KMS-11 (cell line): ENCODE measurements at regions not wholly inside any gene's neighbourhood (a gene's known extent, or its start where the extent isn't known, plus 50 kb on each side); places are given as distances from the start of the nearest gene placed in this dataset.

ENCODE experiments used
- H2AFZ ChIP-seq: fragments of 200-600 bp; sonication (generic); 2 replicates; pipeline ENCODE4 v1.6.1; 2016; ENCODE audit warnings: antibody characterized with exemption, mixed run types, low read depth
- H3K27ac ChIP-seq: fragments of 200-600 bp; sonication (generic); 2 replicates; pipeline ENCODE4 v1.6.1; 2016; ENCODE audit warnings: mild to moderate bottlenecking, mixed run types
- H3K27me3 ChIP-seq: fragments of 200-600 bp; sonication (generic); 2 replicates; pipeline ENCODE4 v1.6.1; 2017; ENCODE audit warnings: mild to moderate bottlenecking, low read depth, mixed run types, moderate library complexity; ENCODE audit not compliant: insufficient read depth
- H3K36me3 ChIP-seq: fragments of 200-600 bp; sonication (generic); 2 replicates; pipeline ENCODE4 v1.6.1; 2017; ENCODE audit warnings: mild to moderate bottlenecking, mixed run types; ENCODE audit not compliant: insufficient read depth
- H3K4me1 ChIP-seq: fragments of 200-600 bp; sonication (generic); 2 replicates; pipeline ENCODE4 v1.6.1; 2016; ENCODE audit warnings: mild to moderate bottlenecking, low read depth, mixed run types; ENCODE audit not compliant: poor library complexity, severe bottlenecking
- H3K4me2 ChIP-seq: fragments of 200-600 bp; sonication (generic); 2 replicates; pipeline ENCODE4 v1.7.0; 2016; ENCODE audit warnings: mild to moderate bottlenecking, mixed run types
- H3K4me3 ChIP-seq: fragments of 200-600 bp; sonication (generic); IDR thresholded peaks from 2 replicates; pipeline ENCODE4 v1.6.1; 2017; ENCODE audit warnings: low read depth, low read length, mixed read lengths; ENCODE audit not compliant: insufficient read depth
- H3K79me2 ChIP-seq: fragments of 200-600 bp; sonication (generic); 2 replicates; pipeline ENCODE4 v1.6.1; 2016; ENCODE audit warnings: low read depth, mixed run types; ENCODE audit not compliant: insufficient read depth
- H3K9ac ChIP-seq: fragments of 200-600 bp; sonication (generic); 2 replicates; pipeline ENCODE4 v1.6.1; 2016; ENCODE audit warnings: mild to moderate bottlenecking, mixed run types
- H4K20me1 ChIP-seq: fragments of 200-600 bp; sonication (generic); 2 replicates; pipeline ENCODE4 v1.6.1; 2016; ENCODE audit warnings: mild to moderate bottlenecking, mixed run types; ENCODE audit not compliant: insufficient read depth
- TF ChIP-seq, protein P1 (sequence below): fragments of 200-600 bp; sonication (generic); conservative IDR thresholded peaks from 2 replicates; pipeline ENCODE4 v1.6.1; 2017; ENCODE audit warnings: low read depth, mild to moderate bottlenecking, antibody characterized with exemption, low read length, moderate library complexity, mixed read lengths

DNA sequence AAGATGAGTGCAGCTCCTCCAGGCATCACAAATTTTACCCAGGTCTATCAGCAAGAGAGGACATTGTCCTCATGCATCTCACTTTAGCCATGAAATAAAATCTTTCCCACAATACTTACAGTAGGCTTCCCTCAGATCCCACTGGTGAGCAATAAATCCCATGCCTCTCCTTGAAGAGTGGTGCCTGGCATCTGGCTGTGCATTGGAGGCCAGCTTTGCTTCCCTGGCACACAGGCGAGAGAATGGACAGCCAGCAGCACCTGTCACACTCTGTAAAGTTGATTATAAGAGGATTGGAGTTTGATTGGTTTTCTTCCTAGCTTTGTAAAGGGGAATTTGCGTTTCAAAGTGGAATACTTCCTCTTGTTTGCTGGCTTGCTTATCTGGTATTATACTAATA is 1153.9 kb downstream of the AACS start:
- H3K79me2 ChIP-seq: no peaks in the 10 kb centered on the region

DNA sequence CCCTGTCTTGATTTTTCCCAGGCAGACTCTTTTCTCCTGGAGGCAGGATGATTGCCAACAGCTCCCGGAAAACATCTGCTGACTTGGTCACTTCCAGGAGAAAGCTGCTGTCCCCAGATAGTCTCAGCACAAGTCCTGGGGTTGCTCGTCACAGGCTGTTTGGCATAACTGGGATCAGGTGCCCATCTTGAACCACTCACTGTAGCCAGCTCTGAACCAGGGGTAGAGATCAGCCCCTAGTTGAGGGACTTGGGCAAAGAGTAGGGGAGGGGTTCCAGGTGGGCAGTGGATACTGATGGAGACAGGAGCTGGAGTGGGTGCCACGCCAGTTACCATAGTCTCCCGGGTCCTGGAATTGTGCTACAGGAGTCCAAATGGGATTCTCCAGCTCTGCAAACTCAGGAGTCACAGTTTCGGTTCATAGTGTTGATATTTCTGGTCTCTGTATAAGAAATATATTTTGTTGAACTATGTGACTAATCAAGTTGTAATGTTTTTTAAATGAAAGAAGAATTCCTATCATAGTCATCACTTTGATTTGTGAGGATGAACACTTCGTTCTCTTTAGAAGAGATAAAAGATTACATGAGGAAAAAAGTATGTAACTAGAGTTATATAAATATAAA is 1154.5 kb downstream of the AACS start:
- TF ChIP-seq, protein P1, sequence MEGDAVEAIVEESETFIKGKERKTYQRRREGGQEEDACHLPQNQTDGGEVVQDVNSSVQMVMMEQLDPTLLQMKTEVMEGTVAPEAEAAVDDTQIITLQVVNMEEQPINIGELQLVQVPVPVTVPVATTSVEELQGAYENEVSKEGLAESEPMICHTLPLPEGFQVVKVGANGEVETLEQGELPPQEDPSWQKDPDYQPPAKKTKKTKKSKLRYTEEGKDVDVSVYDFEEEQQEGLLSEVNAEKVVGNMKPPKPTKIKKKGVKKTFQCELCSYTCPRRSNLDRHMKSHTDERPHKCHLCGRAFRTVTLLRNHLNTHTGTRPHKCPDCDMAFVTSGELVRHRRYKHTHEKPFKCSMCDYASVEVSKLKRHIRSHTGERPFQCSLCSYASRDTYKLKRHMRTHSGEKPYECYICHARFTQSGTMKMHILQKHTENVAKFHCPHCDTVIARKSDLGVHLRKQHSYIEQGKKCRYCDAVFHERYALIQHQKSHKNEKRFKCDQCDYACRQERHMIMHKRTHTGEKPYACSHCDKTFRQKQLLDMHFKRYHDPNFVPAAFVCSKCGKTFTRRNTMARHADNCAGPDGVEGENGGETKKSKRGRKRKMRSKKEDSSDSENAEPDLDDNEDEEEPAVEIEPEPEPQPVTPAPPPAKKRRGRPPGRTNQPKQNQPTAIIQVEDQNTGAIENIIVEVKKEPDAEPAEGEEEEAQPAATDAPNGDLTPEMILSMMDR: no peak

More for the DNA sequence above, 1153.9 kb downstream of the AACS start:
- TF ChIP-seq, protein P1: no peak
- no peaks in the 10 kb centered on the region for H3K36me3 ChIP-seq
- no peaks in the 10 kb centered on the region for H3K27me3 ChIP-seq
- H3K4me1 ChIP-seq: no peaks in the 10 kb centered on the region
- no peak overlapping the region for H2AFZ ChIP-seq
- H3K4me3 ChIP-seq: no peak overlapping the region
- H3K9ac ChIP-seq: no peak overlapping the region
- no peaks in the 10 kb centered on the region for H4K20me1 ChIP-seq
- H3K4me2 ChIP-seq: no peak overlapping the region
- no peak overlapping the region for H3K27ac ChIP-seq

DNA sequence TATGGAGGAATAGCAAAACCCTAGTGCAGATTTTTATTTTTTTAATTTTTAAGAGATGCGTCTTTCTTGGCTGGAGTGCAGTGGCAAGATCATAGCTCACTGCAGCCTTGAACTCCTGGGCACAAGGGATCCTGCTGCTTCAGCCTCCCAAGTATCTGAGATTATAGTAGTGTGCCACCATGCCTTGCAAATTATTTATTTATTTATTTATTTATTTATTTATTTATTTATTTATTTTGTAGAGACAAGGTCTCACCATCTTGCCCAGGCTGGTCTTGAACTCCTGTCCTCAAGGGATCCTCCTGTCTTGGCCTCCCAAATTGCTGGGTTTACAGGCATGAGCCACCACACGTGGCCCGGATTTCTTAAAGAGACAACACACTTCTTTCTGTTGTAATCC is 1158.8 kb downstream of the AACS start:
- Histone ChIP-seq H3K4me3 (no peak overlapping the region), H3K9ac (no peak overlapping the region), H4K20me1 (no peaks in the 10 kb centered on the region), H3K4me2 (no peak overlapping the region), H2AFZ (no peak overlapping the region), H3K4me1 (no peaks in the 10 kb centered on the region), H3K27me3 (no peaks in the 10 kb centered on the region), H3K27ac (no peak overlapping the region), H3K36me3 (no peaks in the 10 kb centered on the region), H3K79me2 (no peaks in the 10 kb centered on the region)
- TF ChIP-seq, protein P1: no peak

More for the DNA sequence above, 1154.5 kb downstream of the AACS start:
- H3K79me2 ChIP-seq: no peaks in the 10 kb centered on the region
- H3K9ac ChIP-seq: no peak overlapping the region
- H4K20me1 ChIP-seq: no peaks in the 10 kb centered on the region
- H3K27me3 ChIP-seq: no peaks in the 10 kb centered on the region
- H3K27ac ChIP-seq: no peak overlapping the region
- H3K4me2 ChIP-seq: no peak overlapping the region
- no peak overlapping the region for H2AFZ ChIP-seq
- no peaks in the 10 kb centered on the region for H3K4me1 ChIP-seq
- no peak overlapping the region for H3K4me3 ChIP-seq
- no peaks in the 10 kb centered on the region for H3K36me3 ChIP-seq

DNA sequence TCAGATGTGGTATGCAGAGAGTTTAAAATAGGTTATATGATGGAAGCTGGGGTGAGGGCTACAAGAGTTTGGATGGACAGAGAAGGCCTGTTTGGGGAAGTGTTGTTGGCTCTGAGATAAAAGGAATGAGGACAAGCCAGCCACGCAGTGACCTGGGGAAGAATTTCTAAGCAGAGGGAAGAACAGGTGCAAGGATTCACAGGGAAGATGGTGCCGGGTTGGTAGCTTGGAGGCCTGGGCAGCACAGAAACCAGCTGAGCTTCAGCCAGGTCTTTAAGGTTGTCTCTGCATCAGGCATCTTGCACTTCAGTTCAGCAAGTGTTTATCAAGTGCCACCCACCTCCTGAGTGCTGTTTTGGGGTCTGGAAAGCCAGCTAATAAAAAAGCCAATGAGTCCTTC is 1163.7 kb downstream of the AACS start:
- Histone ChIP-seq H3K36me3 (no peaks in the 10 kb centered on the region), H3K27ac (no peak overlapping the region), H3K4me1 (no peaks in the 10 kb centered on the region), H3K4me3 (no peak overlapping the region), H3K79me2 (no peaks in the 10 kb centered on the region), H4K20me1 (no peaks in the 10 kb centered on the region), H2AFZ (no peak overlapping the region), H3K9ac (no peak overlapping the region), H3K4me2 (no peak overlapping the region), H3K27me3 (no peaks in the 10 kb centered on the region)
- TF ChIP-seq, protein P1: no peak
